Inflammatory macrophage treated with lipopolysaccharide for 1 hour (primary cell): ENCODE measurements at regions not wholly inside any gene's neighbourhood (a gene's known extent, or its start where the extent isn't known, plus 50 kb on each side); places are given as distances from the start of the nearest gene placed in this dataset.
"Not testable (repeated sequence)": the region's sequence is repeated elsewhere in the genome, so short reads cannot be mapped to it uniquely, and the experiment has no call there.

Source experiments
- DNase-seq, 2 donors: peaks; one replicate each; pipeline ENCODE4 v3.0.0-alpha.2; 2020 to 2022

DNA sequence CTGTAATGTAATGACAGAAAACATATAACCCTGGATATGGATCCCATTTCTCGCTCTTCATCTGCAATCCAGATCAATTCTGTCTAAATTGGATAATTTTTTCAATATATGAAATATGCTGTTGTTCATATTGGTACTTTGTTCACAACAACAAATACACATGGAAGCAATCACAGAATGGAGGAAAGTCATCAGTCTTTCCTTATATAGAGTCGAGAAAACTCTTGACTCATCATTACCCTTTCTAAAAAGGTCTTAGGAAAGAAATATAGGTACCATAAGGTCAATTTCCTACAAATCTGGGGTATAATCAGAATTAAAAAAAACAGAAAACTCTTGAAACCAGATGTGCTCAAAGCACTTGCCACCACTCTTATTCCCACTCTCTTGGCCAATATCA, 677.6 kb upstream of the ID4 start:
- DNase-seq = no peak

DNA sequence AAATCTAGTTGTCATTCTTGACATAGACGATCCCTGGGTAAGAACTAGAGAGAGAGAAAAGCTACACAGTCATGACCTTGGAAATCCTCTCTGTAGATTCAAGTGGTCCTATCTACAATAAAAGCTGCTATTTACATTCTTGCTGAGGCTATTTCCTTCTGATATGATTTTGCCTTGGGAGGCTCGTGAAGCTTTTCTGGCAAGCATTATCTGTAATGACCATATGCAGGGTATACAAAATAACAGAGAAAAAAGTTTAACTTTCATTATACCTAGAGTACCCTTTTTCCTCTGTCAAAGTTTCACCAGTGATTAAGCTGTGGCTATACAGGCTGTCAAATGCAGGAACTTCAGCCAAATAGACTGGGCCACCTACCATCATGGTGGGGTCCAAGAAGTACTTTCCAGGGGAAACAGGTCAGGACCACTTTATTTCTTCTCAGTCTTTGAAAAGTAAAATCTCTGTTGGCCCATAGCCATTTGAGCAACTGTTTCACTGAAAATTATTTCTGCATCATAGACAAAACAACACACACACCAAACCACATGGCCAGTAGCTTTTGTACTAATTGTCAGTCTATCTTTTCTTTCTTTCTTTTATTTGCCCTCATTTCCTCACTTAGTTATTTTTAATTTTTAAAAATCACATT, 677.0 kb upstream of the ID4 start:
- no peak for DNase-seq

DNA sequence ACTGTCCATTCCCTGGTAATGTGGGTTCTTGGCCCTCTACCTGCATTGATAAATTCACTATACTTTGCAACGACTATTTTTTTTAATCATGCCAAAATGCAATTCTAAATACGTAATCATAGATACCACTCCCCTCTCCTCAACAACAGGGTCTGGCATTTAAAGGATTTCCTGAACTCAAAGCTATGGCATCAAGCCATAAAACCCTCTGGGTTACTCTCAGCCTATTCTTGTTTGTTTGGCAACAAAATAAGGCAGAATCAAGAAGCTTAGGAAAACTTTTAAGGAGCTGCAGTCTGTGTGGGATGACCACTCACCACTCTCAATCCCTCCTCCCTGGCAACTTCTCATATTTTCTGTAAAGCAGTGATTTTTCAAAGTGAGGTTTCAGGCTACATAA, 669.9 kb upstream of the ID4 start:
- DNase-seq = no peak

DNA sequence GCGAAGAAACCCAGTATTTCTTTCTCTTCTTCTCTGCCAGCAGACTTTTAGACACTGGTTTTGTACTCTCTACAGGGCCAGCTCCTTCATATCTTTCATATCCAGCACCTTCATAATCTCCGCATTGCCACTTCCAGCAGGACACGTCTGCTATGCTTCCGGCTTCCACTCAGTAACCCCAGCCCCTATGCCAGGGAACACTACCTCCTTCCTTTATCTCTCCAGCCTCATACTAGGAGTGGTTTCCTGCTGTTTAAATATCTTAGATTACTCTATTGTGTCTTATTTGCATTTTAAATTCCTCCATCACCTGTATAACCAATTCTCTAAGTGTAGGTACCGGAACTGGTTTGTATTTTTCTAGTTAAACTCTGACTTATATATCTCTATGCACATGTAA, 667.8 kb upstream of the ID4 start:
- DNase-seq = no peak

DNA sequence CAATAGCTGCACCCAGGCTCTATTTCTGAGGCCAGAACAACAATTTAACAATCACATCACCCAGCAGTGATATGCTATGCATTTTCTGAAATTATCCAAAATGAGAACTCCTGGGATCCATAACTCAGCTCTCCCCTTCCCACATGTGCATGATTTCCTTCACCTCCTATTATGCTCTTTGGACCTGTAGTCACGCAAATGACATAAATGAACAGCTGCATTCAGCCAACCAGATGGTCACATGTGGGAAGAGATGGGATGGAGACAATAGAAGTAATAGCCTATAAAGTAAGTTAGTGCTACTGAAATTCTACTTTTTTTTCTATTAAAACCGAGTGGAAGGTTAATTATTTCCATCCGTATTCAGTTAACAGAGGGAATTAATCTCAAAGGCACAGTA, 662.1 kb upstream of the ID4 start:
- no peak for DNase-seq

DNA sequence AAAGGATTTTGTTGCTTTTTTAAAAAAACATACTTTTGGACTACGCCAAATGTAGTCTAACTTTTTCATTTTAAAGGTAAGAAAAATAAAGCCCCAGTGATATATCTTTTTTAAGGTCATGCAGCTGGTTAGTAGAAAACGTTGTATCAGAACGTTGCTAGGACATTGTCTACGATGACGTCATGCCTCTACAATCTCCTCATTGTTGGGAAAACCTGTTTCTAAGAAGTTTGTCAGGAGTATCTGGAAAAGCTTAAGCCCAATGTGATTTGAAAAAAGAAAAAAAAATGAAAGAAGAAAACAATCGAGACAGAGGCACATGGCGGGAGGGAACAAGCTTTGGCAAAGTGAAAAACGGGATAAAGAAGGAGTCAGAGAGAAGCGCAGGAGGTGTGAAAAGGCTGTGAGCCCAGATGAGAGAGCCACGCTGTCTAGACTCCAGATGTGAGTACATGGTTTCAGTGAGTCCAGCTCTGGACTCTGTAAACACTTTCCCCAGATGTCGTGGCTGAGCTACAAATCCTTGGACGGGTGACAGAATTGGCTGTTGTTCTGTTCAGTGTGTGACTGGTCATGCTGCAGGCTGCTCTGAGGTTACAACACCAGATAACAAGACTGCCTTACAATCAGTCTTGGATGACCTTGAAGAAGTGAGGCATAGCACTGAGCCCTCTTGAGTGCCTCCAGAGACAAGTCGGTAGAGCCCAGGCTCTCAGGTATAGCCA, 656.7 kb upstream of the ID4 start:
- no peak for DNase-seq

DNA sequence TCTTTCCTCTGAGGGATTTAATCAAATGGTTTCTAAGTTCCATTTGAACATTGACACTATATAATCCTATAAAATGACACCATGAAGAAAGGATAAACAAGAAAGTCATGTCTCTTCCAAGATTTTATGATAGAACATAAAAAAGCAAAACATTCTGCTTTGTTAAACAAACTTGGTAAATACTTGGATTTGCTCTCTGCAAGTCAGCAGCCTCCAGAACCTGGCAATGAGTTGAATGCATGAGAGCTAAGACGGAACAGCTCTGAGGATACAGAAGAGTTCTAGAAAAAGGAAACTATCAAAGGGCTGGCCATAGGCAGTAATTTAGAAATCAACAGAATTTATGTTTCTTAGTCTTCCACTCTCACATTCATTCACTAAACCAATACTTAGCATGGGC, 656.0 kb upstream of the ID4 start:
- no peak for DNase-seq

DNA sequence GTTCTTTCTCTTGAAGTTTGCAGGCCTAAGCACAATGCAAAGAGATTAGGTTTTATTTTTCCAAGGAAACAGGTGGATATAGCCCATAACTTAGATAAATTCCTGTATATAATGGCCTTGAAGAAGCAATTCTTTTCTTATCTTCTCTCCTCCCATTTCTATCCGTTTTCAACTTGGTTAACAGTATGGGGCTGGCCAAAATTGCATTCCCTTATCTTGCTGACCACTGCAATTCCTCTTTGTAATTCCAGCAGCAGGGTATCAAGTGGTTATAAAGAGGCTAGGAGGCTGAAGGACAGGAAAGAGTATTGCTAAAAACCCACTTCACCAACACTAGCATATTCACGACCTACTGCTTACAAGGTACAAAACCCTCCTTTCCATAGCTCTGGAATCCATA, 643.5 kb upstream of the ID4 start:
- DNase-seq = no peak

DNA sequence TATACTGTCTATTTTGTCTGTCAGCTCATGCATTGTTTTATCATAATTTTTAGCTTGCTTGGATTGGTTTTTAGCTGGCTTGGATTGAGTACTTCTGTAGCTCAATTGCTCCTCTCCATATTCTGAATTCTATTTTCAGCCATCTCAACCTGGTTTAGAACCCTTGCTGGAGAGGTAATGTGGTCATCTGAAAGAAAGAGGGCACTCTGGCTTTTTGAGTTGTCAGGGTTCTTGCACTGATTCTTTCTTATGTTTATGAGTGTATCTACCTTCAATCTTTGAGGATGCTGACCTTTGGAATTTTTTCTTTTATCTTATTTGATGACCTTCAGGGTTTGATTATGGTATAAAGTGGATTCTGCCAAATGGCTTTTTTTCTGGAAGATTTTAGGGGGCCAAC, 632.7 kb upstream of the ID4 start:
- no peak for DNase-seq

DNA sequence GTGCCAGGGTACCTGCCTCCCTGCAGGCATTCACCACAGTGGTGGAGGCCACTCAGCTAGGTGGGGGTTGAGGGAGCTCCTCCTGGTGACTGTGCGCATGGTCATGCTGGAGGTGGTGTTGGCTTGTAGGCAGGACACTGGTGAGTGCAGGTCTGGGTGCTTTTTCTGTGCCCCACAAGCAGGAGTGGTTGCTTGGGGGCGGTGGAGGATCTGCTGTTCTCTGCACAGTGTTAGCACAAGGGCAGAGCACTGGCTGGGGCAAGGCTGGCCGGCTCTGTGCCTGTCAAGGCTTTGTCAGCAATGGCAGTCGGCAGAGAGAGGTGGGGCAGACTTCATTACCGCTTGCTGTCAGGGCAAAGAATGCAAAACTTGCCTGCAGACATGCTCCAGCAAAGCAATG, 632.1 kb upstream of the ID4 start:
- no peak for DNase-seq

DNA sequence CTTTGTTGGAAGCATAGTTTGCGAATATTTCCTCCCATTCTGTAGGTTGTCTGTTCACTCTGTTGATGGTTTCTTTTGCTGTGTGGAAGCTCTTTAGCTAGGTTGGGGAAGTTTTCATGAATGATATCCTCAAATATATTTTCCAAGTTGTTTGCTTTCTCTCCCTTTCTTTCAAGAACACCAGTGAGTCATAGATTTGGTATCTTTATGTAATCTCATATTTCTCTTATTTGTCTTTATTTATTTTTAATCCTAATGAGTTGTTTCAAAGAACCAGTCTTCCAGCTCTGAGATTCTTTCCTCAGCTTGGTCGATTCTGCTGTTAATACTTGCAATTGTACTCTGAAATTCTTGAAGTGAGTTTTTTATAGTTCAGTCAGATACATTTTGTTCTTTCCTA, 628.0 kb upstream of the ID4 start:
- no peak for DNase-seq

DNA sequence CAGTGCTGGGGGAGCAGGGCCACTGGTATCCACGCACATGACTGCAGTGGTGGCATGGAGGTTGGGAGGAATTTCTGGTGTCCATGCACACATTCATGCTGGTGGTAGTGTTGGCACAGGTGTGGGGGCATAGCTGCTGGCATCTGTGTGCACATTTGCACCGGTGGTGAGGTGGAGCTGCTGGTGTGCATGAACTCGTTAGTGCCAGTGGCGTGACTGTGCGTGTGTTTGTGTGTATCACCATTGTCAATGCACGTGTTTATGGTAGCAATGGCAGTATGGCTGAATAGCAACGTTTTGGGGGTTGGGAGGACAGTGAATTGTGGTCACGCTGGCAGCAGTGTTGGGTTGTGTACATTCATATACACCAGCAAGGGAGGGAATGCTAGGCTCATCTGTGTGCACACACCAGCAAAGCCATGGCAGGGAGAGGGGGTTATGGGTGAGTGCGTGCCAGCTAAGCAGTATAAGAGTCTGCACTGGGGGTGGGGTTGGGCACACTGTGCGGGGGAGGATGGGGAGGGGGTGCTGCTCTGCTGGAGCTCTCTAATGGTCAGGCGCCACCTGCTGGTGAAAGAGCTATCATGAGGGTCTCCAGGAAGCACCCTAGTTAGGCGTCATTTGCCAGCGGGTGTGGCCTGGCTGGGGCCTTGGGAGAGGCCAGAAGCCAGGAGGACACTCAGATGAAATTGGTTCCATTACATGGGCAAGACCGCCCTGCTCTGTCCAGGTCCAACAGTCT, 626.1 kb upstream of the ID4 start:
- DNase-seq = no peak

DNA sequence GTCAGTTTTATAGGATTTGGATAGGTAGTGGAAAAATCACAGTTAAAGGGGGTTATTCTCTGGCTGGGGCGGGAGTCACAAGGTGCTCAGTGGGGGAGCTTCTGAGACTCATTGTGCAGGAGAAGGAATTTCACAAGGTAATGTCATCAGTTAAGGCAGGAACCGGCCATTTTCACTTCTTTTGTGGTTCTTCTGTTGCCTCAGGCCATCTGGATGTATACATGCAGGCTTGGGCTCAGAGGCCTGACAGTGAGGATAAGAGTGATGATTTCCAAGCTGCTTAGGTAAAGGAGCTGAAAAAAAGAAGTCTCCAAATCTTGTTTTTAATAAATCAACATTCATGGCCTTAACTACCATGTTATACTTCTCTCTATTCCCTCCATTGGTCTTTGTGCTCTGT, 622.9 kb upstream of the ID4 start:
- DNase-seq = no peak

DNA sequence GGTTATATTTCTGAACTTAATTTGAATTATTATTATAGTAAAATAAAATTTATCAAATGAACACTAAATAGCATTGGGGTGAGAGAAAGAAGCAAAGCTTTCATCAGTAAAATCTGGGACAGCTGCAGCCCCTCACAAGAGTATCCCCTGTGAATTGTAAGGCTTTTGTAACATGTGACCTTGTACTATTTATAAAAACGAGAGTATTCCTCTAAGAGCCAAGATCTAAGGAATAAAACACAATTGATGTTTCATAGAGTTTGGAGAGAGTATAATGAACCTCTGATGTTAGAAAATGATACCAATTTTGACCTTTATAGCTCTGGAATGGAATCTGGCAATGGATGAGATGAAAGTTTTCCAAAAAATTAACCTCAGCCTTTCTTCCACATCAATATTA, 617.2 kb upstream of the ID4 start:
- DNase-seq = no peak

DNA sequence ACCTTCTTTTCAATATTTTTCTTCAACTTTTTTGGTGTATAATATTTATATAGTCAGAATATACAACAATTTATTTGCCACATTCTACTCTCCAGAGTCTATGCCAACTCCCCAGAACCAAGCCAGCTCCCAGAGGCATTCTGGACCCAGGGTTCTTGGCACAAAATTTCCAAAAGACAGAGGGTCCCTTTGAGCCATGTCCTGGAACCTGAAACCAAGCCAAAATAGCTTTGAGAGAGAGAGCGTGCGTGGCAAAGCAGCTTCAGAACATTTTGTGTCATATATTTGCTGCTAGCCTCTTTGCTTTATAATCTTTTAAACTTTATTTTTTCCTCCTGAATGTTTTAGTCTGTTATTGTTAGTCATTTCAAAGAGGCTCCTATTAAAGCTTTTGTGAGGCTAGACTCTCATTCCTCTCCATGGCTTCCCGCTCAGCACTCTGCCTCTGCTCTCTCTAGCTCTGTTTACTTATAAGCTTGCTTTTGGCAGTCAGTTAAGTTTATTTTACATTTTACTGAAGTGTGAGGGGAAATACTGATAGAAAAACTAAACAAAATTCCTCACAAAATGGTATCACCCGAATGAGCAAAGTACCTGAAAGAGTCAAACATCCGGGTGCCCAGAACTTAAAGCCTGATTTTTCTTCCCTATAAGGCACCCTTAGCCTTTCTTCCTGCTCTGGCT, 605.1 kb upstream of the ID4 start:
- no peak for DNase-seq

DNA sequence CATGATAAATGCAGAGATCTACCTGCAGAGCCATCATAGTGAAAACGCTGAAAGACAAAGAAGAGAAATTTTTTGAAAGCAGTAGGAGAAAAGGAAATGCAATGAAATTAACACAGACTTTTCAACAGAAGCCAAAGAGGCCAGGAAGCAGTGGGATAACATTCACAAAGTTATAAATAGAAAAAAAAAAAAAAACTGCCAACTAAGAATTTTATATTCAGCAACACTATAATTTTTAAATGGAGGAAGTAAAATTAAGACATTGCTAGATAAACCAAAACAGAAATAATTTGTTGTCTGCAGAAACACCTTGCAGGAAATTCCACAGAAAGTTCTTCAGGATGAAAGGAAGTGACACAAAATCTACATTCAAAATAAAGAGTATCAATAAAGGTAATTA, 591.5 kb upstream of the ID4 start:
- DNase-seq = no peak

DNA sequence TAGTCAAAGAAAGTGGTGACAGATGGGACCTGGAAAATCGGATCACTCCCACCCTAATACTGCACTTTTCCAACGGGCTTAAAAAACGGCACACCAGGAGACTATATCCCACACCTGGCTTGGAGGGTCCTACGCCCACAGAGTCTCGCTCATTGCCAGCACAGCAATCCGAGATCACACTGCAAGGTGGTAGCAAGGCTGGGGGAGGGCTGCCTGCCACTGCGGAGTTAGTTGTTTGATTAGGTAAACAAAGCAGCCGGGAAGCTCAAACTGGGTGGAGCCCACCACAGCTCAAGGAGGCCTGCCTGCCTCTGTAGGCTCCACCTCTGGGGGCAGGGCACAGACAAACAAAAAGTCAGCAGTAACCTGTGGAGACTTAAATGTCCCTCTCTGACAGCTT, 590.0 kb upstream of the ID4 start:
- DNase-seq = not testable (repeated sequence)

DNA sequence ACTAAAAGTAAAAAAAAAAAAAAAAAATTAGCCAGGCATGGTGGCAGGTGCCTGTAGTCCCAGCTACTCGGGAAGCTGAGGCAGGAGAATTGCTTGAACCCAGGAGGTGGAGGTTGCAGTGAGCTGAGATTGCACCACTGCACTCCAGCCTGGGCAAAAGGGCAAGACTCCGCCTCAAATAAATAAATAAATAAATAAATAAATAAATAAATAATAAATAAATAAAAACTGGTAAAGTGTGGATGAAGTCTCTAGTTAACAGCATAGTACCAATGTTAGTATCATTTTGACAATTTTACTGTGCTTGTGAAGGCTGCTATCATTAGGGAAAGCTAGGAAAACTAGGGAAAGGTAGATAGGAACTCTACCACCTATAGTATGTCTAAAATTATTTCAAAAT, 581.0 kb upstream of the ID4 start:
- not testable (repeated sequence) for DNase-seq

DNA sequence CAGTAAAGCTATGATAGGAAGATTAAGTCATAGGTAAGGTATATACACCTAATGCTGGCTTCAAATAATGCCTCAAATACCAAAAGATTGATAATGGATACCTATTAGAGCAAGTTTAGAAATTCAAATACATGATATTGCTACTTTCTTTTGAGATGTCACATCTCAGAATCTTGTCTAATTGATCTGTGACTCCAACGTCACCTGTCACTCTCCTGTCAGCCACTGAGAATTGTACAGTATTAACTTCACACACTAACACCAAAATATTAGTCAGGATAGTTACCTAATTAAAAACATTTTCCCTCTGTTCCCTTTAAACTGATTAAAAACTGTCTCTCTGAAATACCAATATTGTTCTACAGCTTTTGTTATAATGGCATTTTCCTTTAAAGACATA, 575.5 kb upstream of the ID4 start:
- DNase-seq = no peak

DNA sequence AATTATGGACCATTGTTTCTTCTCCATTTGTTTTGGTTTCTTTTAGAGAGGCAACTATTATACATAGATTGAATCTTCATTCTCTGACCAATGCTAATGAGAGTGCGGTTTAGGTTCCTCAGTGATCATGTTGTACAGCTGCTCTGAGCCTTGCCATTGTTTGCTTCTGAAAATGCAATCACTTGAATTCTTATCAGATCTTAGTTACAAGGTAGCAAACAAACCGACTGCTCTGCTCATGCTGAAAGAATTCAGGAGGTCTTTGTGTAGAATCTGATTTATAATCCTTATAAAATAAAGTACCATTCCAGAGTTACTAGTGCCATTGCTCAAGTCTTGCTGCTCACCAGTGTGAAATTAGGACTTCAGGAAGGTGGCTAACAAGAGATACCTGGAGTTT, 569.1 kb upstream of the ID4 start:
- DNase-seq = no peak

DNA sequence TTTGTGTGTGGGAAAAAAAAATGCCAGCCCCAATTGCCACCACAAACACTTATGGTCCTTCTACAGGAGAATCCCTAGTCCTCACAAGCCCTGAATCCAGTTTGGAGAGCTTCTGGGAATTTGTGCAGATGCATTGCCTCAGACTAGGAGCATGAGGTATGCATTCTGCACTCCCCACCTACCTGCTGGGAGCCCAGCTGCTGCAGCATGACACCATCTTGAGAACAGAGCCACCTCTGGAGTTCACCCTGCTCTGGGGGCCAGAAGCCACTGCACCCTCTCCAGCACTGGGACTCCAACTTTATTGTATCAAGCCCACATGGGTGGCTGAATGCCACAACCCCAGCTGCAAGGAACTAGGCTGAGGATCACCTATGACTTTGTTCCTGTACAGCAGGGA, 568.5 kb upstream of the ID4 start:
- no peak for DNase-seq

DNA sequence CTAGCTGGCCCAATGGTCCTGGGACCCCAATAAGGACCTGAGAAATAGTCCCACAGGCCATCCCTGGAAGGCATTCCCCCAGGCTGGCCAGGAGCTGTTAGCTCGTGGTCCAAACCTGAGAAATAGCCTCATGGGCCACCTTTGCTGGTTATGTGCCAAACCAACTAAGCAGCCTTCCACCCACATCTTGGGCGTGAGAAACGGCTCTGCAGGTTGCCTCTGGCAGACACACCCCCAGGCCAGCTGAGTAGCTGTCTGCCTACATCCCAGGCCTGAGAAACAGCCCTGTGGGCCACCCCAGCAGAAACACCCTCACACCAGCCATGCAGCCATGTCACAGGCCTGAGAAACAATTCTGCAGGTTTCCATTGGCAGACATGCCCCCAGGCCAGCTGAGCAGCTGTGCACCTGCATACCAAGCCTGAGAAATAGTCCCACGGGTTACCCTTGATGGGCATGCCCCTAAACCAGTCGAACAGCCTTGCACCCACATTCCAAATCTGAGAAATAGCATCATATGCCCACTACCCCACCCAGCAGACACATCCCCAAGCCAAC, 567.8 kb upstream of the ID4 start:
- no peak for DNase-seq

DNA sequence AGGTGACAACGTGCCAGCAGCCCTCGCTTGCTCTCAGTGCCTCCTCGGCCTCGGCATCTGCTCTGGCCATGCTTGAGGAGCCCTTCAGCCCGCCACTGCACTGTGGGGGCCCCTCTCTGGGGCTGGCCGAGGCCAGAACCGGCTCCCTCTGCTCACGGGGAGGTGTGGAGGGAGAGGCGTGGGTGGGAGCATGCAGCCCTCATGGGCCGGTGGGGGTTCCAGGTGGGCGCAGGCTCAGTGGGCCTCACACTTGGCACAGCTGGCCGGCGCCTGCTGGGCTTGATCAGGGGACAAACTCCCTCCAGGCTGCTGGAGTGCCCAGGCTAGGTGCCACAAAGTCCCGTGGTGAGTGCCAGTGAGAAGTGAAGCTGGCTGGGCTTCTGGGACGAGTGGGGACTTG, 566.6 kb upstream of the ID4 start:
- no peak for DNase-seq

DNA sequence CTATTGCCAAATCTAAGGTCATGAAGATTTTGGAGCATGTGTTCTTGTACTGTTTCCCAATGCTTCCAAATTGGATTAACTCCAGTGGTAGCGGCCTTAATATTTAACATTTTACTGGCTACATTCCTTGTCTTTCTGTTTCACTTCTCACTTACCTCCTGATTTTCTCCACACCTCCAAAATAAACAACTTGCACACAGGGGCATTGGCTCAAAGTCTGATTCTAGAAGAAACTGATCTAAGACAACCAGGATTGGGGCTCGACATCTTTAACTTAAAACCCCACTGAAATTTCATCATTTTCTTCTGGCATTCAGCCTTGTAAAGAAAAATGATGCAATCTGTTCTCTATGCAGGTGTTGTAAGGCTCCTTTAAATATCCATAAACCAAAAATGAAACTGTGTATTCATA, 557.9 kb upstream of the ID4 start:
- no peak for DNase-seq
